ENCODE measurements at regions not wholly inside any gene's neighbourhood (a gene's known extent, or its start where the extent isn't known, plus 50 kb on each side); places are given as distances from the start of the nearest gene placed in this dataset.
A peak's percentile ranks its signal among the peaks of the same experiment; 100 is the strongest.

- peak in 1 of 6 donors; percentile 13 for DNase-seq (ENCODE audit: low read depth in 4 of 6, low spot score in 6 of 6)
- Histone ChIP-seq H3K4me3 (ENCODE audit: low read depth, low read length) (no peak overlapping the region), H3K4me1 (ENCODE audit: control insufficient read depth, insufficient read depth, low read length) (no peaks in the 10 kb centered on the region), H3K9me3 (ENCODE audit: control insufficient read depth, insufficient read depth, low read length) (no peaks in the 10 kb centered on the region), H3K27ac (ENCODE audit: low read depth, low read length) (no peak overlapping the region), H3K27me3 (ENCODE audit: control insufficient read depth, insufficient read depth, low read length) (peaks cover 2% of the 10 kb centered on the region), H3K36me3 (ENCODE audit: control insufficient read depth, insufficient read depth, low read length) (no peaks in the 10 kb centered on the region)
These were observed 203.7 kb upstream of the RRP15 start for GRCh38 chr1:218081358-218081757.

DNA sequence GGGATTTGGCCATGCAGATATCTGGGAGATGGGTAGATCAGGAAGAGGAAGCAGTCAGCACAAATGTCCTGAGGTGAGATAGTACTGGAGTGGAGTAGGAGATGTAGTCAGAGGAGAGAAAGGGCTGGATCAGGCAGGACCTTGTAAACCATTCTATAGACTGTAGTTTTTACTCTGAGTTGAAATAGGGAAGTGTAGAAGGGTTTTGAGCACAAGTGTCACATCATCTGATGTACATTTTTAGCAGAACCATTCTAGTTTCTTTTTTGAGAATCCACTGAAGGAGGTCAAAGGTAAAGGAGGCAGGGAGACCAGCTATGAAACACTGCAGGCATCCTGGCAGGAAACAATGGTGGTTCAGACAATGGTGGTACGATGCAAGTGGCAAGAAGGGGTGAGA lies 194.6 kb upstream of the RRP15 start:
- no peak for DNase-seq (ENCODE audit: low read depth in 4 of 6, low spot score in 6 of 6)
- Histone ChIP-seq H3K27me3 (ENCODE audit: control insufficient read depth, insufficient read depth, low read length) (no peaks in the 10 kb centered on the region), H3K9me3 (ENCODE audit: control insufficient read depth, insufficient read depth, low read length) (no peaks in the 10 kb centered on the region), H3K4me1 (ENCODE audit: control insufficient read depth, insufficient read depth, low read length) (no peaks in the 10 kb centered on the region), H3K4me3 (ENCODE audit: low read depth, low read length) (no peak overlapping the region), H3K36me3 (ENCODE audit: control insufficient read depth, insufficient read depth, low read length) (no peaks in the 10 kb centered on the region), H3K27ac (ENCODE audit: low read depth, low read length) (no peak overlapping the region)
- no CpG with 5 or more reads among the region's 1 CpG for WGBS (ENCODE audit: insufficient coverage)

GRCh38 chr1:218101409-218101808 lies 183.7 kb upstream of the RRP15 start:
- Histone ChIP-seq H3K4me3 (ENCODE audit: low read depth, low read length) (no peak overlapping the region), H3K27ac (ENCODE audit: low read depth, low read length) (no peak overlapping the region), H3K4me1 (ENCODE audit: control insufficient read depth, insufficient read depth, low read length) (no peaks in the 10 kb centered on the region), H3K9me3 (ENCODE audit: control insufficient read depth, insufficient read depth, low read length) (no peaks in the 10 kb centered on the region), H3K27me3 (ENCODE audit: control insufficient read depth, insufficient read depth, low read length) (no peaks in the 10 kb centered on the region), H3K36me3 (ENCODE audit: control insufficient read depth, insufficient read depth, low read length) (no peaks in the 10 kb centered on the region)
- no CpG with 5 or more reads among the region's 2 CpGs for WGBS (ENCODE audit: insufficient coverage)
- no peak for DNase-seq (ENCODE audit: low read depth in 4 of 6, low spot score in 6 of 6)

GRCh38 chr1:218108034-218108433 lies 177.1 kb upstream of the RRP15 start:
- Histone ChIP-seq H3K9me3 (ENCODE audit: control insufficient read depth, insufficient read depth, low read length) (no peaks in the 10 kb centered on the region), H3K36me3 (ENCODE audit: control insufficient read depth, insufficient read depth, low read length) (no peaks in the 10 kb centered on the region), H3K4me1 (ENCODE audit: control insufficient read depth, insufficient read depth, low read length) (no peaks in the 10 kb centered on the region), H3K27me3 (ENCODE audit: control insufficient read depth, insufficient read depth, low read length) (no peaks in the 10 kb centered on the region), H3K4me3 (ENCODE audit: low read depth, low read length) (no peak overlapping the region), H3K27ac (ENCODE audit: low read depth, low read length) (no peak overlapping the region)
- DNase-seq (ENCODE audit: low read depth in 4 of 6, low spot score in 6 of 6): peak in 1 of 6 donors; percentile 23
- no CpG with 5 or more reads among the region's 3 CpGs for WGBS (ENCODE audit: insufficient coverage)

GRCh38 chr1:218112862-218113261 lies 172.2 kb upstream of the RRP15 start:
- Histone ChIP-seq H3K27me3 (ENCODE audit: control insufficient read depth, insufficient read depth, low read length) (no peaks in the 10 kb centered on the region), H3K36me3 (ENCODE audit: control insufficient read depth, insufficient read depth, low read length) (no peaks in the 10 kb centered on the region), H3K4me3 (ENCODE audit: low read depth, low read length) (no peak overlapping the region), H3K9me3 (ENCODE audit: control insufficient read depth, insufficient read depth, low read length) (peaks cover 7% of the 10 kb centered on the region), H3K27ac (ENCODE audit: low read depth, low read length) (no peak overlapping the region), H3K4me1 (ENCODE audit: control insufficient read depth, insufficient read depth, low read length) (no peaks in the 10 kb centered on the region)
- DNase-seq (ENCODE audit: low read depth in 4 of 6, low spot score in 6 of 6): no peak
- WGBS (ENCODE audit: insufficient coverage): no CpG with 5 or more reads among the region's 1 CpG

GRCh38 chr1:218123968-218124367 lies 161.1 kb upstream of the RRP15 start:
- whole genome bisulfite sequencing (ENCODE audit: insufficient coverage): 37% methylated on average over 3 of the region's 4 CpGs
- peak in 1 of 6 donors; percentile 3 for DNase-seq (ENCODE audit: low read depth in 4 of 6, low spot score in 6 of 6)

DNA sequence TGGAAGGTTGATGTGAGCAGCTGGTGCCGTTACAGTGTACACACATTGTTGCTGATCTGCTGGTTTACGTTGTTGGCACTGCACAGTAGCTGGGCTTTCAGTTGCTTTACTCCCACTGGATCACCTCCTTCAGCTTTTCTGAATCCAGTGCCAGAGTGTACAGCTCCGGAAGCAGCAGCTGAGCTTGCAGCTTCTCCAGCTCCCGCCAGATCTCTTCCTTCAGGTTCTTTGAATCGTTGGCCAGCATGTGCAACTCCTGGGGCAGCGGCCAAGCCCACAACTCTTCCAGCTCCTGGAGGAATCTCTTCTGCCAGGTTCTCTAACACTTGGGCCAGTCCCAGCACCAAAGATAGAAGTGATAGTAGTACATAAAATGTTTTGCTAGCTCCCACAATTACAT lies 149.7 kb upstream of the RRP15 start:
- Histone ChIP-seq H3K4me3 (ENCODE audit: low read depth, low read length) (no peak overlapping the region), H3K9me3 (ENCODE audit: control insufficient read depth, insufficient read depth, low read length) (peaks cover 2% of the 10 kb centered on the region), H3K27me3 (ENCODE audit: control insufficient read depth, insufficient read depth, low read length) (no peaks in the 10 kb centered on the region), H3K4me1 (ENCODE audit: control insufficient read depth, insufficient read depth, low read length) (no peaks in the 10 kb centered on the region), H3K36me3 (ENCODE audit: control insufficient read depth, insufficient read depth, low read length) (no peaks in the 10 kb centered on the region), H3K27ac (ENCODE audit: low read depth, low read length) (no peak overlapping the region)
- 91% methylated on average over 6 of the region's 6 CpGs for WGBS (ENCODE audit: insufficient coverage)
- peak in 1 of 6 donors; percentile 59 for DNase-seq (ENCODE audit: low read depth in 4 of 6, low spot score in 6 of 6)

More at GRCh38 chr1:218123968-218124367, 161.1 kb upstream of the RRP15 start:
- Histone ChIP-seq H3K4me1 (ENCODE audit: control insufficient read depth, insufficient read depth, low read length) (no peaks in the 10 kb centered on the region), H3K27me3 (ENCODE audit: control insufficient read depth, insufficient read depth, low read length) (no peaks in the 10 kb centered on the region), H3K4me3 (ENCODE audit: low read depth, low read length) (no peak overlapping the region), H3K27ac (ENCODE audit: low read depth, low read length) (no peak overlapping the region), H3K9me3 (ENCODE audit: control insufficient read depth, insufficient read depth, low read length) (no peaks in the 10 kb centered on the region), H3K36me3 (ENCODE audit: control insufficient read depth, insufficient read depth, low read length) (no peaks in the 10 kb centered on the region)

DNA sequence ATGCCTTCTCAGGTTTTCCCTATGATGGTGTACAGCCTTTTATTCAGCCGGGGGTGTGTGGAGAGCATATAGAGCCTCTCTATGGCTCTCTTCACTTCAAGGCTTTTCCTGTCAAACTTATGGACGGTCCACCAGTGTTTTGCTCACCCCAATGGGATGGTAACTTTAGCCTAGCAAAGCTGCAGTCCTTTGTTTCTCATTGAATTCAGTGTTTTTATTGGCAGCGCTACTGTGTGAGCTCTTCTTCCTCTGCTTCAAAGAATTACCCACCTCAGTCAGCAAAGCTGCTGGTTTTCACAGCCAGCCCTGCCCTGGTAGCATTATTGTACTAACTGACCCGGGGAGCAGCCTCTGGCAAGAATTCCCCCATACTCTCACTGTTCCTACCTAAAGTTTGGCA lies 145.3 kb upstream of the RRP15 start:
- 34% methylated on average over 2 of the region's 4 CpGs for WGBS (ENCODE audit: insufficient coverage)
- no peak for DNase-seq (ENCODE audit: low read depth in 4 of 6, low spot score in 6 of 6)
- Histone ChIP-seq H3K4me1 (ENCODE audit: control insufficient read depth, insufficient read depth, low read length) (no peaks in the 10 kb centered on the region), H3K27me3 (ENCODE audit: control insufficient read depth, insufficient read depth, low read length) (no peaks in the 10 kb centered on the region), H3K27ac (ENCODE audit: low read depth, low read length) (no peak overlapping the region), H3K4me3 (ENCODE audit: low read depth, low read length) (no peak overlapping the region), H3K9me3 (ENCODE audit: control insufficient read depth, insufficient read depth, low read length) (no peaks in the 10 kb centered on the region), H3K36me3 (ENCODE audit: control insufficient read depth, insufficient read depth, low read length) (no peaks in the 10 kb centered on the region)

DNA sequence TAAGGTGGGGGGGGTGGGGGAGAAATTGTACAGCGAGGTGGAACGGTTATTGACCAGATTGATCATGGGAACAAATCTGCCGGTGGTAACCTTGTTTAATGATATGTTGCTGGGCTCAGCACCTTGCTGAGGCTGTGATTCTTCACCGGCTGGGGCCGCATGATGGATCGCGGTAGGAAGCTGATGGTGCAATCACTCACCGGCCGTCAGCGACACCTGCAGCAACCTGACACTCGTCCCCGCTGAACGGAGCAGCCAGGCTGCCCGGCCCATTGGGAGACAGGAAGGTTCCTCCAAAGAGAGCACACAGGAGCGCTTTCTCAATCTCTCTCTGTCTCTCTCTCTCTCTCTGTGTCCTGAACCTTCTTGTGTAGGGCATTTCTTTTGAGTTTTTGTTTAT lies 128.5 kb upstream of the RRP15 start:
- no peaks in the 10 kb centered on the region for H3K36me3 ChIP-seq (ENCODE audit: control insufficient read depth, insufficient read depth, low read length)
- H3K27ac ChIP-seq (ENCODE audit: low read depth, low read length): no peak overlapping the region
- WGBS (ENCODE audit: insufficient coverage): 10% methylated on average over 12 of the region's 15 CpGs
- no peak overlapping the region for H3K4me3 ChIP-seq (ENCODE audit: low read depth, low read length)
- no peaks in the 10 kb centered on the region for H3K4me1 ChIP-seq (ENCODE audit: control insufficient read depth, insufficient read depth, low read length)
- peak in 1 of 6 donors; percentile 51 for DNase-seq (ENCODE audit: low read depth in 4 of 6, low spot score in 6 of 6)
- peaks cover 18% of the 10 kb centered on the region for H3K27me3 ChIP-seq (ENCODE audit: control insufficient read depth, insufficient read depth, low read length)
- H3K9me3 ChIP-seq (ENCODE audit: control insufficient read depth, insufficient read depth, low read length): no peaks in the 10 kb centered on the region

DNA sequence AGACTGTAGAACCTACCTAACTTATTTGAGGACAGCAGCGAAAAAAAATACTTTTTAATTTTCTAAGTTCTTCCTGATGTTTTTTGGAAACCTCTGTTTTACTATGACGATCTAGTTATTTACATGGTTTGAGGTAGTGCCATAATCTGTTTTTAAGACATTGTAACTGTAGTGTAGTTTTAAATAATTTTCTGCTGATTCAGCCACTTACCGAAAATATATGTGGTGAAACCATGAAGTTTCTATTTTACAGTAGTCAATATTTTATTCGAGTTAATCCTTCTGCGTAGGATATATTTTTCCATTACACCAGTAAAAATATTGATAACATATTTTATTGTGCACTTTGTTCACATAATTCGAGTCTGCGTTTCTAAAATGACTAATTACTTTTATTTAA lies 121.7 kb upstream of the RRP15 start:
- Histone ChIP-seq H3K27ac (ENCODE audit: low read depth, low read length) (no peak overlapping the region), H3K9me3 (ENCODE audit: control insufficient read depth, insufficient read depth, low read length) (no peaks in the 10 kb centered on the region), H3K4me1 (ENCODE audit: control insufficient read depth, insufficient read depth, low read length) (peaks cover 19% of the 10 kb centered on the region), H3K4me3 (ENCODE audit: low read depth, low read length) (no peak overlapping the region), H3K27me3 (ENCODE audit: control insufficient read depth, insufficient read depth, low read length) (peaks cover 64% of the 10 kb centered on the region), H3K36me3 (ENCODE audit: control insufficient read depth, insufficient read depth, low read length) (no peaks in the 10 kb centered on the region)
- peak in 1 of 6 donors; percentile 4 for DNase-seq (ENCODE audit: low read depth in 4 of 6, low spot score in 6 of 6)
- no CpG with 5 or more reads among the region's 7 CpGs for WGBS (ENCODE audit: insufficient coverage)

All from spinal cord (tissue), 9 donors.